Stimulated activated CD4-positive, alpha-beta T cell treated with anti-CD3 and anti-CD28 coated beads, TNF-alpha, amount 100 ng/mL, for 48 hours (primary cell): ENCODE measurements at regions not wholly inside any gene's neighbourhood (a gene's known extent, or its start where the extent isn't known, plus 50 kb on each side); places are given as distances from the start of the nearest gene placed in this dataset.
"Not testable (repeated sequence)": the region's sequence is repeated elsewhere in the genome, so short reads cannot be mapped to it uniquely, and the experiment has no call there.

ENCODE experiments used
- DNase-seq, 3 donors: peaks; one replicate each; pipeline ENCODE4 v3.0.0-alpha.2; 2020; ENCODE audit warnings: low read depth in 3 of 3

DNA sequence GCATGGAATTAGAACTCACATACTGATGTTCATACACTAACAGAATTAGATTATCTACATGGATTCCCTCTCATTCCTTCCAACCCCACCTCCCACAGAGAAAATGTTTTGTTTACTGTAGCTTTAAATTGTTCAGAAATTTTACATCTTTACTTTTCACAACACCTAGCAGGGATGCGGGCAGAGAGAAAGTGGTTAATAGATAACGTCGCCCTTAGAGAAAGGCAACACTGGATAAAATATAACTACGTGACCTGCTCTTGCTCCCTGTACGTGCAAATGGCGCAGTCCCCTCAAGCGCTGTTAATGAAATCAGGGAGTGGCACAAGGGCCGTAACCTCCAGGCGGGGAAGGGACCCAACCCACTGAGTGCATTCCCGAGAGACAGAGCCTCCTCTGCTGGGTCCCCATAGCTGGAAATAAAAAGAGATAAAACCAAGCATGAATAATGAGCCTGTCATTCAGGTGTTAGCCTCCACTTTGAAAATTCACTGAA lies 125.3 kb upstream of the DAPK1 start:
- no peak for DNase-seq

- peak; percentile 12 to 71 (median 17) for DNase-seq
Observed at GRCh38 chr9:87374023-87374919, 123.4 kb upstream of the DAPK1 start.

DNA sequence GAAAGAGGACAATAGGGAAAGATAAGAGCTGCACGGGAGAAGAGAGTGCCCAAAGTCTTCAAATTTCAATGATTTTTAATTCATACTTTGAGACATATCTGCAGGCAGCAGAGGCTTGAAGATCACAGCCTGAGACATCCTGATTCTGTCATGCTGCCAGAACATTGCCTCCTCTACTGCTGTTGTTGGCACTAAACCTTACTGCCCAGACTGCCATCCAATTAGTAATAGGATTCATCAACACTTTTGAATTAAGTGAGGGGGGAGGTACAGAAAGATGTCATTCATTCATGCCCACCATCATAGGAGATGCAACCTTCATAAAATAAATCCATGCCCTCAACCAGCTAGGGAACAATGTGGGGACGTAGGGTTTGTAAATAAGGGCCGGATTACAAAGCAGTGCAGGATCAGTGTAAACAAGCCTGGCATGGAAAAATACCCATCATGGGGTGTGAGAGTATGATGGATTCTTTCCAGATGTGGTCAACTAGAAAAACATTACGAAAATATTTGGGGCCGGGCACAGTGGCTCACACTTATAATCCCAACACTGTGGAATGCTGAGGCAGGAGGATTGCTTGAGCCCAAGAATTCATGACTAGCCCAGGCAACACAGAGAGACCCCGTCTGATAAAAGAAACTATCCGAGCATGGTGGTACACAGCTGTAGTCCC lies 122.1 kb upstream of the DAPK1 start:
- no peak for DNase-seq

DNA sequence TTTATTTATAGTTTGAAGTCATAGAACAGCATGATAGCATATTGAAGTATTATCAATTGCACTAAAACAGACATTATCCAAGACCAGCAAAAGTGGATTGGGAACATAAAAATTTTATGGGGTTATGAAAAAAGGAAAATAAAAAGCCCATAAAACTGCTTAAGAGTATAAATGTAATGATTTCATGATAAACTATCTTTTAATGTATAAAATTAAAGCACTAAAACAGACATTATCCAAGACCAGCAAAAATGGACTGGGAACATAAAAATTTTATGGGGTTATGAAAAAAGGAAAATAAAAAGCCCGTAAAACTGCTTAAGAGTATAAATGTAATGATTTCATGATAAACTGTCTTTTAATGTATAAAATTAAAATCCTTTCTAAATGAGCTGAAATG lies 119.0 kb upstream of the DAPK1 start:
- DNase-seq, result no peak

DNA sequence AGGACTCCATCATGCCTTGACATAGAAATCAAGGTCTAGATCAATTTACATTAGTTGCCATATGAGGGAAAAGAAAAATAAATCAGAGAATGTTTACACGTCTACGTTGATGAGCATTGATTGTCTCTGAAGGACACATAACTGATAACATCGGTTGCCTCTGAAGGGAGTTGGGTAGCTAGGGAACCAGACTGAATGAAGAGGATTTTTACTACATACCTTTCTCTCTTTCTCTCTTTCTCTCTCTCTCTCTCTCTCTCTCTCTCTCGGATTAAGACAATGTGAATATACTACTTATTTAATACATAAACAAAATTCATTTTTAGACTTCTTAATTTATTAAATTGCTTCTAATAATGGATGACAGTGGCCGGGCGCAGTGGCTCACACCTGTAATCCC lies 118.4 kb upstream of the DAPK1 start:
- no peak for DNase-seq

GRCh38 chr9:87381050-87381711 lies 116.5 kb upstream of the DAPK1 start:
- no peak for DNase-seq

GRCh38 chr9:87381746-87382145 lies 115.9 kb upstream of the DAPK1 start:
- DNase-seq, result no peak

- no peak for DNase-seq
Observed at GRCh38 chr9:87382900-87383299, 114.8 kb upstream of the DAPK1 start.

DNA sequence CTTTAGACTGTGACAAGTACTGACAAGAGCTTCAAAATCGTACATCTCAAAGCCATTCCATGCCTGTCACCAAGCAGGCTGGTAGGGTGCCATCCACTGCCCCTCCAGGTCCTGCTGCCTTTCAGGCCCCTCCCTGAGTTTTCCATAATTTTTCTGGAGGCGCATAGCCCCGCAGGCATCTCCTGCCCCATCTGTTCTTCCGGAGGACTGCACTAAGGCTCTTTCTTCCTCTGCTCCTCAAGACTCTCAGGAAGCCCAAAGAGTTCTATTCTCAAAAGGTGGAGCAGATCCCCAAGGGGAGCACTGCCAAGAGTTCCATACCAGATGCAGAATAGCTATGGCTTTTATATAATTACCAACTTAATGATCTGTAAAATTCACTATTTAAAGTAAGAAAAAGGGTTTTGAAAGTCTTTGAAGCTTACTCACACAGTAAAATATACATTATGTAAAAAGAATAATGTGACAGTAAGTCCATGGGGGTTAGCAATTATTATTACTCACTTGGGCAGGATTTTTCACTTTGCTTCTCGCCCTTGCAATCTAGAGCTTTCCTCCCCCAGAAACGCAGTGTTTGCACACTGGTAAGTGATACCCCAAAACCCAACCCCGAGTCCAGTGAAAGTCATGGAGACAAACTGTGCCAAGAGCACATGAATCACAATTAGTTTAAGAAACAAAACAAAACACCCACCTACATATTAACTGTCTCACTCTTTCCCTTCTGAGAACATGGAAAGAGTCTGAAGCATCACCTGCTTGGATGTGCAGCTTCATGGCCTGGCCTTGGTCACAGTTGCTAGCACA lies 114.1 kb upstream of the DAPK1 start:
- no peak for DNase-seq

GRCh38 chr9:87386490-87387025 lies 111.1 kb upstream of the DAPK1 start:
- no peak for DNase-seq

- no peak for DNase-seq
Observed at GRCh38 chr9:87387351-87388011, 110.2 kb upstream of the DAPK1 start.

DNA sequence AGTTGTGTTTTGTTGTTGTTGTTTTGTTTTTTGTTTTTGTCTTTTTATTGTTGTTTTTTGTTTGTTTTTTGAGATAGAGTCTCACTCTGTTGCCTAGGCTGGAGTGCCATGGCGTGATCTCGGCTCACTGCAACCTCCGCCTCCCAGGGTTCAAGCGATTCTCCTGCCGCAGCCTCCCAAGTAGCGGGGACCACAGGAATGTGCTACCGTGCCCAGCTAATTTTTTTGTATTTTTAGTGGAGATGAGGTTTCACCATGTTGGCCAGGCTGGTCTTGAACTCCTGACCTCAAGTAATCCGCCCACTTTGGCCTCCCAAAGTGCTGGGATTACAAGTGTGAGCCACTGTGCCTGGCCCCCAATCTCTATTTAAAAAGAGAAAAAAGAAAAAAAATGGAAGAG lies 109.0 kb upstream of the DAPK1 start:
- DNase-seq, result not testable (repeated sequence)

GRCh38 chr9:87389936-87390335 lies 107.7 kb upstream of the DAPK1 start:
- DNase-seq, result no peak

- DNase-seq, result no peak
Observed at GRCh38 chr9:87390361-87390760, 107.3 kb upstream of the DAPK1 start.

- DNase-seq, result no peak
Observed at GRCh38 chr9:87392086-87392485, 105.6 kb upstream of the DAPK1 start.

GRCh38 chr9:87393706-87394230 lies 103.9 kb upstream of the DAPK1 start:
- no peak for DNase-seq

- DNase-seq, result no peak
Observed at GRCh38 chr9:87395804-87396479, 101.7 kb upstream of the DAPK1 start.

- no peak for DNase-seq
Observed at GRCh38 chr9:87401681-87402080, 96.0 kb upstream of the DAPK1 start.

DNA sequence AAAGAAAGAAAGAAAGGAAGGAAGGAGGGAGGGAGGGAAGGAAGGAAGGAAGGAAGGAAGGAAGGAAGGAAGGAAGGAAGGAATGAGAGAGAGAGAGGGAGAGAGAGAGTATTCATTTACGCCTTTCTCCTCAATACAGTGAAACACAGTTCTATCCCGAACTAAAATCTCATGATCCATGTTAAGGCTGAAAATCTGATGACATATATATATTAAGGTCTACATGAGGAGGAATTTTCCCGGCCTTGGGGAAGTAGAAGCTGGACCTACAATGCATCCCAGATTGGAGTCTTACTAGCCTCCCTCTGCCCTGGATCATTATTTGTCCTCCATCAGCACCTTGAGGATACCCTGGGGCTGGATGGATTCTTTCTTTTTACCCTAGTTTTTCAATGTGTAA lies 95.1 kb upstream of the DAPK1 start:
- DNase-seq, result no peak
